GM23338 (cell line): ENCODE measurements at regions not wholly inside any gene's neighbourhood (a gene's known extent, or its start where the extent isn't known, plus 50 kb on each side); places are given as distances from the start of the nearest gene placed in this dataset.

ENCODE experiments used
- ATAC-seq: fragments of 200-7000 bp; cut with Tn5 transposase; 3 replicates; pipeline ENCODE4 v1.9.1; 2020
- DNase-seq: peaks from one replicate; pipeline ENCODE4 v3.0.0-alpha.2; 2015; ENCODE audit warnings: low spot score
- H2AFZ ChIP-seq: fragments of 200-600 bp; sonication (generic); 2 replicates; pipeline ENCODE4 v1.8.0; 2016; ENCODE audit warnings: antibody characterized with exemption, mild to moderate bottlenecking, moderate library complexity
- H3F3A ChIP-seq: fragments of 200-600 bp; sonication (generic); replicated peaks from 2 replicates; pipeline ENCODE4 v1.8.0; 2017; ENCODE audit warnings: antibody characterized with exemption, mixed run types, low read depth
- H3K27ac ChIP-seq: fragments of 200-600 bp; sonication (generic); 2 replicates; pipeline ENCODE4 v1.6.1; 2016; ENCODE audit warnings: low read depth
- H3K27me3 ChIP-seq: fragments of 200-600 bp; sonication (generic); 2 replicates; pipeline ENCODE4 v1.8.0; 2016; ENCODE audit warnings: mild to moderate bottlenecking, mixed run types, moderate library complexity; ENCODE audit not compliant: insufficient read depth
- H3K36me3 ChIP-seq: fragments of 200-600 bp; sonication (generic); 2 replicates; pipeline ENCODE4 v1.8.0; 2016; ENCODE audit warnings: mild to moderate bottlenecking; ENCODE audit not compliant: insufficient read depth
- H3K4me1 ChIP-seq: fragments of 200-600 bp; sonication (generic); 2 replicates; pipeline ENCODE4 v1.8.0; 2016; ENCODE audit warnings: mild to moderate bottlenecking, moderate library complexity; ENCODE audit not compliant: insufficient read depth
- H3K4me2 ChIP-seq: fragments of 200-600 bp; sonication (generic); 2 replicates; pipeline ENCODE4 v1.7.1; 2017; ENCODE audit warnings: mixed run types
- H3K4me3 ChIP-seq: fragments of 200-600 bp; sonication (generic); 2 replicates; pipeline ENCODE4 v1.6.1; 2016; ENCODE audit warnings: mixed run types
- H3K79me2 ChIP-seq: fragments of 200-600 bp; sonication (generic); replicated peaks from 2 replicates; pipeline ENCODE4 v1.8.0; 2017; ENCODE audit warnings: mild to moderate bottlenecking; ENCODE audit not compliant: insufficient read depth
- H3K9me2 ChIP-seq: fragments of 200-600 bp; sonication (generic); 2 replicates; pipeline ENCODE4 v1.8.0; 2017; ENCODE audit not compliant: insufficient read depth
- H4K20me1 ChIP-seq: fragments of 200-600 bp; sonication (generic); replicated peaks from 2 replicates; pipeline ENCODE4 v1.8.0; 2017; ENCODE audit warnings: mild to moderate bottlenecking; ENCODE audit not compliant: insufficient read depth
- H3K27ac Mint-ChIP-seq: 2 replicates; pipeline ENCODE4 v1.8.0; 2020; ENCODE audit warnings: inconsistent platforms, mild to moderate bottlenecking, moderate library complexity, mixed read lengths
- H3K27me3 Mint-ChIP-seq: 3 replicates; pipeline ENCODE4 v1.8.0; 2022; ENCODE audit warnings: low read depth, mild to moderate bottlenecking, moderate library complexity, mixed read lengths, inconsistent platforms; ENCODE audit not compliant: insufficient read depth, poor library complexity
- H3K36me3 Mint-ChIP-seq: 3 replicates; pipeline ENCODE4 v1.8.0; 2021; ENCODE audit warnings: low read depth, mild to moderate bottlenecking, inconsistent platforms, moderate library complexity, mixed read lengths
- H3K4me1 Mint-ChIP-seq: 3 replicates; pipeline ENCODE4 v1.8.0; 2020; ENCODE audit warnings: mild to moderate bottlenecking, inconsistent platforms, mixed read lengths
- H3K4me3 Mint-ChIP-seq: 3 replicates; pipeline ENCODE4 v1.8.0; 2021; ENCODE audit warnings: moderate library complexity, mild to moderate bottlenecking, inconsistent platforms, mixed read lengths
- H3K9me3 Mint-ChIP-seq: 3 replicates; pipeline ENCODE4 v1.8.0; 2020; ENCODE audit warnings: moderate library complexity, mild to moderate bottlenecking, inconsistent platforms, mixed read lengths
- CREB1 ChIP-seq: fragments of 250-450 bp; sonication (Bioruptor Pico); IDR thresholded peaks from 2 replicates; pipeline ENCODE4 v1.5.0; 2020; ENCODE audit warnings: low read depth, mild to moderate bottlenecking, moderate library complexity
- EZH2 ChIP-seq: fragments of 200-600 bp; sonication (generic); IDR thresholded peaks from one replicate; pipeline ENCODE4 v1.8.0; 2017; ENCODE audit warnings: antibody characterized with exemption, mild to moderate bottlenecking, low read depth; ENCODE audit not compliant: unreplicated experiment
- EZH2phosphoT487 ChIP-seq: fragments of 200-600 bp; sonication (generic); IDR thresholded peaks from one replicate; pipeline ENCODE4 v1.8.1; 2018; ENCODE audit warnings: antibody characterized with exemption; ENCODE audit not compliant: unreplicated experiment
- NANOG ChIP-seq: IDR thresholded peaks from 2 replicates; pipeline ENCODE4 v1.6.1; 2016; ENCODE audit warnings: antibody characterized with exemption, borderline replicate concordance
- STAT1 ChIP-seq: IDR thresholded peaks from one replicate; pipeline ENCODE4 v1.6.1; 2016; ENCODE audit warnings: antibody characterized with exemption; ENCODE audit not compliant: unreplicated experiment
- ZNF114 ChIP-seq: fragments of 250-450 bp; sonication (Bioruptor Pico); IDR thresholded peaks from 2 replicates; pipeline ENCODE4 v1.5.0; 2020; ENCODE audit warnings: mild to moderate bottlenecking, moderate library complexity
- ZNF331 ChIP-seq: fragments of 250-450 bp; sonication (Bioruptor Pico); IDR thresholded peaks from 2 replicates; pipeline ENCODE4 v1.5.0; 2020; ENCODE audit warnings: low read depth, mild to moderate bottlenecking, moderate library complexity
- TF ChIP-seq, protein P1 (sequence below), 2 experiments: fragments of 200-600 bp in 1 of 2; sonication (generic) in 1 of 2; conservative IDR thresholded peaks; 2 replicates each; pipeline versions ENCODE4 v1.5.1 to v1.6.1; 2016 to 2017; ENCODE audit warnings: antibody characterized with exemption in 2 of 2, low read depth in 2 of 2, mild to moderate bottlenecking in 2 of 2, moderate library complexity in 1 of 2
- TF ChIP-seq, protein P2 (sequence below): IDR thresholded peaks from one replicate; pipeline ENCODE4 v1.6.1; 2018; ENCODE audit warnings: antibody characterized with exemption; ENCODE audit not compliant: unreplicated experiment
- TF ChIP-seq, protein P3 (sequence below): IDR thresholded peaks from 2 replicates; pipeline ENCODE4 v1.6.1; 2016; ENCODE audit warnings: antibody characterized with exemption
- TF ChIP-seq, protein P4 (sequence below): fragments of 250-450 bp; sonication (Bioruptor Pico); IDR thresholded peaks from 2 replicates; pipeline ENCODE4 v1.5.0; 2020; ENCODE audit warnings: mild to moderate bottlenecking, moderate library complexity

DNA sequence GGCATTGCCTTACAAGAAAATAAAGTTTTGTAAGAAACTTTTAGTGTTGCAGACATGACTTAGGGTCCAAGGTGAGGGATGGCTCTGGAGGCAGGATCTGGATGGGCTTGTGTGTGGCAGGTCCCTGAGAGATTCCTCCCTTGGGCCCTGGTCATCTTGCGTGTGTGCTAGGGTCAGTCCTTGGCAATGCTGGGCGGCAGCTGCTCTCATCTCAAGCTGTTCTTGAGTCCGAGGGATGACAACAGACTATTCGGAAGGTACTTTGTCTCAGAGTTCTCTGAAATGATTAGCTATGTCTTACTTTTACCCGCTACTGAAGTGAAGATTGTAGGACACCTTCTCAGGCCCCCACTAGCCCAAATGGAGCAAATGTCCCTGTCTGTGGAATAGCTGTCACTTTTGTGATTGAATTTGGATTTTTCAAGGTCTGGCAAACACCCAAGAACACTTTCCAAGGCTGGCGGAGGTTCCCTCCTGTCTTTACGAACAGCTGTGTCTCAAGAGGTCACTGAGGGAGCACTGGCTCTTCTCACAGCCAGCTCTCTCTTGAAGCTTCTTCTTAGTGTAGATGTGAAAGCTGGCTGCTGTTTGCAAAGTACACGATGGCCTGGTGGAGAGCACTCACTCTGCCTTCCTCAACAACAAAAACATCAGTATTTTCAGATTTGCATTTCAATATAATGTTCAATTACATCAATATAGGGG, 253.6 kb downstream of the STK31 start (continued):
- TF ChIP-seq, protein P1, sequence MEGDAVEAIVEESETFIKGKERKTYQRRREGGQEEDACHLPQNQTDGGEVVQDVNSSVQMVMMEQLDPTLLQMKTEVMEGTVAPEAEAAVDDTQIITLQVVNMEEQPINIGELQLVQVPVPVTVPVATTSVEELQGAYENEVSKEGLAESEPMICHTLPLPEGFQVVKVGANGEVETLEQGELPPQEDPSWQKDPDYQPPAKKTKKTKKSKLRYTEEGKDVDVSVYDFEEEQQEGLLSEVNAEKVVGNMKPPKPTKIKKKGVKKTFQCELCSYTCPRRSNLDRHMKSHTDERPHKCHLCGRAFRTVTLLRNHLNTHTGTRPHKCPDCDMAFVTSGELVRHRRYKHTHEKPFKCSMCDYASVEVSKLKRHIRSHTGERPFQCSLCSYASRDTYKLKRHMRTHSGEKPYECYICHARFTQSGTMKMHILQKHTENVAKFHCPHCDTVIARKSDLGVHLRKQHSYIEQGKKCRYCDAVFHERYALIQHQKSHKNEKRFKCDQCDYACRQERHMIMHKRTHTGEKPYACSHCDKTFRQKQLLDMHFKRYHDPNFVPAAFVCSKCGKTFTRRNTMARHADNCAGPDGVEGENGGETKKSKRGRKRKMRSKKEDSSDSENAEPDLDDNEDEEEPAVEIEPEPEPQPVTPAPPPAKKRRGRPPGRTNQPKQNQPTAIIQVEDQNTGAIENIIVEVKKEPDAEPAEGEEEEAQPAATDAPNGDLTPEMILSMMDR (conservative IDR thresholded peaks at IDR 0.05; ENCODE audit: low read depth in 2 of 2) = no peak
- TF ChIP-seq, protein P2, sequence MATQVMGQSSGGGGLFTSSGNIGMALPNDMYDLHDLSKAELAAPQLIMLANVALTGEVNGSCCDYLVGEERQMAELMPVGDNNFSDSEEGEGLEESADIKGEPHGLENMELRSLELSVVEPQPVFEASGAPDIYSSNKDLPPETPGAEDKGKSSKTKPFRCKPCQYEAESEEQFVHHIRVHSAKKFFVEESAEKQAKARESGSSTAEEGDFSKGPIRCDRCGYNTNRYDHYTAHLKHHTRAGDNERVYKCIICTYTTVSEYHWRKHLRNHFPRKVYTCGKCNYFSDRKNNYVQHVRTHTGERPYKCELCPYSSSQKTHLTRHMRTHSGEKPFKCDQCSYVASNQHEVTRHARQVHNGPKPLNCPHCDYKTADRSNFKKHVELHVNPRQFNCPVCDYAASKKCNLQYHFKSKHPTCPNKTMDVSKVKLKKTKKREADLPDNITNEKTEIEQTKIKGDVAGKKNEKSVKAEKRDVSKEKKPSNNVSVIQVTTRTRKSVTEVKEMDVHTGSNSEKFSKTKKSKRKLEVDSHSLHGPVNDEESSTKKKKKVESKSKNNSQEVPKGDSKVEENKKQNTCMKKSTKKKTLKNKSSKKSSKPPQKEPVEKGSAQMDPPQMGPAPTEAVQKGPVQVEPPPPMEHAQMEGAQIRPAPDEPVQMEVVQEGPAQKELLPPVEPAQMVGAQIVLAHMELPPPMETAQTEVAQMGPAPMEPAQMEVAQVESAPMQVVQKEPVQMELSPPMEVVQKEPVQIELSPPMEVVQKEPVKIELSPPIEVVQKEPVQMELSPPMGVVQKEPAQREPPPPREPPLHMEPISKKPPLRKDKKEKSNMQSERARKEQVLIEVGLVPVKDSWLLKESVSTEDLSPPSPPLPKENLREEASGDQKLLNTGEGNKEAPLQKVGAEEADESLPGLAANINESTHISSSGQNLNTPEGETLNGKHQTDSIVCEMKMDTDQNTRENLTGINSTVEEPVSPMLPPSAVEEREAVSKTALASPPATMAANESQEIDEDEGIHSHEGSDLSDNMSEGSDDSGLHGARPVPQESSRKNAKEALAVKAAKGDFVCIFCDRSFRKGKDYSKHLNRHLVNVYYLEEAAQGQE = no peak
- TF ChIP-seq EZH2phosphoT487 (no peak), NANOG (no peak), STAT1 (no peak), CREB1 (CRISPR knock-in tag) (no peak), ZNF114 (no peak)
- TF ChIP-seq, protein P3, sequence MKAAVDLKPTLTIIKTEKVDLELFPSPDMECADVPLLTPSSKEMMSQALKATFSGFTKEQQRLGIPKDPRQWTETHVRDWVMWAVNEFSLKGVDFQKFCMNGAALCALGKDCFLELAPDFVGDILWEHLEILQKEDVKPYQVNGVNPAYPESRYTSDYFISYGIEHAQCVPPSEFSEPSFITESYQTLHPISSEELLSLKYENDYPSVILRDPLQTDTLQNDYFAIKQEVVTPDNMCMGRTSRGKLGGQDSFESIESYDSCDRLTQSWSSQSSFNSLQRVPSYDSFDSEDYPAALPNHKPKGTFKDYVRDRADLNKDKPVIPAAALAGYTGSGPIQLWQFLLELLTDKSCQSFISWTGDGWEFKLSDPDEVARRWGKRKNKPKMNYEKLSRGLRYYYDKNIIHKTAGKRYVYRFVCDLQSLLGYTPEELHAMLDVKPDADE = no peak

DNA sequence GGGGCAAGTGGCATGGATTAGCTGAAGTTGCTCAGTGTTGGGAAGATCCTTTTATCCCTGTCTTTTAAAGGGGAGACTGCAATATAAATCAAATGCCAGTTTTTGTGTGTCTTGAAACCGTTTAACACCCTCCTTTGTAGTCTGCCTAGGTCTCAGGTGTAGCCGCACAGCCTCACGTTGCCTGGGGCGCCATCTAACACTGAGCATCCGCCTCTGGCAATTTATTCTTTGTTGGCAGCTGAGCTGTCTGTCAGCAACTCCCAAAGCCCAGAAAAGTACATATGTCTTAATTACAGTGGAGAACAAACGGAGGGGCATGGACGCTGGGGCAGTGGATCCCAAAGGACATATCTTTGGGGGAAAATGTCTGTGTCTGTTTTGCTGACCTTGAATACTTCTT, 254.7 kb downstream of the STK31 start:
- peaks cover 2% of the 10 kb centered on the region for H3K27me3 Mint-ChIP-seq
- H3K36me3 Mint-ChIP-seq = no peaks in the 10 kb centered on the region
- H3K9me3 Mint-ChIP-seq = no peaks in the 10 kb centered on the region
- DNase-seq = no peak
- no peak overlapping the region for H3K27ac Mint-ChIP-seq
- ATAC-seq = no peak
- Histone ChIP-seq H3K4me1 (peaks cover 15% of the 10 kb centered on the region), H2AFZ (no peak overlapping the region; the same call in 1 of the 2 replicates), H3K27ac (no peak overlapping the region), H4K20me1 (no peaks in the 10 kb centered on the region), H3F3A (no peaks in the 10 kb centered on the region), H3K4me2 (no peak overlapping the region), H3K4me3 (no peak overlapping the region), H3K27me3 (no peaks in the 10 kb centered on the region), H3K79me2 (no peaks in the 10 kb centered on the region), H3K9me2 (peaks cover 20% of the 10 kb centered on the region; the same call in 1 of the 2 replicates), H3K36me3 (no peaks in the 10 kb centered on the region)
- no peak overlapping the region for H3K4me3 Mint-ChIP-seq
- peaks cover 24% of the 10 kb centered on the region for H3K4me1 Mint-ChIP-seq
- TF ChIP-seq EZH2 = no peak
- TF ChIP-seq, protein P3 = no peak
- TF ChIP-seq ZNF331 (CRISPR knock-in tag) = no peak
- TF ChIP-seq, protein P4, sequence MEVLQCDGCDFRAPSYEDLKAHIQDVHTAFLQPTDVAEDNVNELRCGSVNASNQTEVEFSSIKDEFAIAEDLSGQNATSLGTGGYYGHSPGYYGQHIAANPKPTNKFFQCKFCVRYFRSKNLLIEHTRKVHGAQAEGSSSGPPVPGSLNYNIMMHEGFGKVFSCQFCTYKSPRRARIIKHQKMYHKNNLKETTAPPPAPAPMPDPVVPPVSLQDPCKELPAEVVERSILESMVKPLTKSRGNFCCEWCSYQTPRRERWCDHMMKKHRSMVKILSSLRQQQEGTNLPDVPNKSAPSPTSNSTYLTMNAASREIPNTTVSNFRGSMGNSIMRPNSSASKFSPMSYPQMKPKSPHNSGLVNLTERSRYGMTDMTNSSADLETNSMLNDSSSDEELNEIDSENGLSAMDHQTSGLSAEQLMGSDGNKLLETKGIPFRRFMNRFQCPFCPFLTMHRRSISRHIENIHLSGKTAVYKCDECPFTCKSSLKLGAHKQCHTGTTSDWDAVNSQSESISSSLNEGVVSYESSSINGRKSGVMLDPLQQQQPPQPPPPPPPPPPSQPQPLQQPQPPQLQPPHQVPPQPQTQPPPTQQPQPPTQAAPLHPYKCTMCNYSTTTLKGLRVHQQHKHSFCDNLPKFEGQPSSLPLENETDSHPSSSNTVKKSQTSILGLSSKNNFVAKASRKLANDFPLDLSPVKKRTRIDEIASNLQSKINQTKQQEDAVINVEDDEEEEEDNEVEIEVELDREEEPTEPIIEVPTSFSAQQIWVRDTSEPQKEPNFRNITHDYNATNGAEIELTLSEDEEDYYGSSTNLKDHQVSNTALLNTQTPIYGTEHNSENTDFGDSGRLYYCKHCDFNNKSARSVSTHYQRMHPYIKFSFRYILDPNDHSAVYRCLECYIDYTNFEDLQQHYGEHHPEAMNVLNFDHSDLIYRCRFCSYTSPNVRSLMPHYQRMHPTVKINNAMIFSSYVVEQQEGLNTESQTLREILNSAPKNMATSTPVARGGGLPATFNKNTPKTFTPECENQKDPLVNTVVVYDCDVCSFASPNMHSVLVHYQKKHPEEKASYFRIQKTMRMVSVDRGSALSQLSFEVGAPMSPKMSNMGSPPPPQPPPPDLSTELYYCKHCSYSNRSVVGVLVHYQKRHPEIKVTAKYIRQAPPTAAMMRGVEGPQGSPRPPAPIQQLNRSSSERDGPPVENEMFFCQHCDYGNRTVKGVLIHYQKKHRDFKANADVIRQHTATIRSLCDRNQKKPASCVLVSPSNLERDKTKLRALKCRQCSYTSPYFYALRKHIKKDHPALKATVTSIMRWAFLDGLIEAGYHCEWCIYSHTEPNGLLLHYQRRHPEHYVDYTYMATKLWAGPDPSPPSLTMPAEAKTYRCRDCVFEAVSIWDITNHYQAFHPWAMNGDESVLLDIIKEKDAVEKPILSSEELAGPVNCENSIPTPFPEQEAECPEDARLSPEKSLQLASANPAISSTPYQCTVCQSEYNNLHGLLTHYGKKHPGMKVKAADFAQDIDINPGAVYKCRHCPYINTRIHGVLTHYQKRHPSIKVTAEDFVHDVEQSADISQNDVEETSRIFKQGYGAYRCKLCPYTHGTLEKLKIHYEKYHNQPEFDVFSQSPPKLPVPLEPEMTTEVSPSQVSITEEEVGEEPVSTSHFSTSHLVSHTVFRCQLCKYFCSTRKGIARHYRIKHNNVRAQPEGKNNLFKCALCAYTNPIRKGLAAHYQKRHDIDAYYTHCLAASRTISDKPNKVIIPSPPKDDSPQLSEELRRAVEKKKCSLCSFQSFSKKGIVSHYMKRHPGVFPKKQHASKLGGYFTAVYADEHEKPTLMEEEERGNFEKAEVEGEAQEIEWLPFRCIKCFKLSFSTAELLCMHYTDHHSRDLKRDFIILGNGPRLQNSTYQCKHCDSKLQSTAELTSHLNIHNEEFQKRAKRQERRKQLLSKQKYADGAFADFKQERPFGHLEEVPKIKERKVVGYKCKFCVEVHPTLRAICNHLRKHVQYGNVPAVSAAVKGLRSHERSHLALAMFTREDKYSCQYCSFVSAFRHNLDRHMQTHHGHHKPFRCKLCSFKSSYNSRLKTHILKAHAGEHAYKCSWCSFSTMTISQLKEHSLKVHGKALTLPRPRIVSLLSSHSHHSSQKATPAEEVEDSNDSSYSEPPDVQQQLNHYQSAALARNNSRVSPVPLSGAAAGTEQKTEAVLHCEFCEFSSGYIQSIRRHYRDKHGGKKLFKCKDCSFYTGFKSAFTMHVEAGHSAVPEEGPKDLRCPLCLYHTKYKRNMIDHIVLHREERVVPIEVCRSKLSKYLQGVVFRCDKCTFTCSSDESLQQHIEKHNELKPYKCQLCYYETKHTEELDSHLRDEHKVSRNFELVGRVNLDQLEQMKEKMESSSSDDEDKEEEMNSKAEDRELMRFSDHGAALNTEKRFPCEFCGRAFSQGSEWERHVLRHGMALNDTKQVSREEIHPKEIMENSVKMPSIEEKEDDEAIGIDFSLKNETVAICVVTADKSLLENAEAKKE (CRISPR knock-in tag) = no peak
